Fibroblast of peridontal ligament (primary cell): ENCODE measurements at regions not wholly inside any gene's neighbourhood (a gene's known extent, or its start where the extent isn't known, plus 50 kb on each side); places are given as distances from the start of the nearest gene placed in this dataset.
"Not testable (repeated sequence)": the region's sequence is repeated elsewhere in the genome, so short reads cannot be mapped to it uniquely, and the experiment has no call there.

Experiments used
- DNase-seq: peaks from one replicate; pipeline ENCODE4 v3.0.0-alpha.2; 2010; ENCODE audit errors: extremely low read depth

- no peak for DNase-seq
These were observed 220.4 kb upstream of the IRX4 start for GRCh38 chr5:2102819-2103776.

GRCh38 chr5:2101685-2102084, 219.0 kb upstream of the IRX4 start:
- DNase-seq = no peak

- no peak for DNase-seq
These were observed 214.3 kb upstream of the IRX4 start for GRCh38 chr5:2096887-2097505.

GRCh38 chr5:2095011-2095410, 212.3 kb upstream of the IRX4 start:
- no peak for DNase-seq

GRCh38 chr5:2094616-2094995, 211.9 kb upstream of the IRX4 start:
- no peak for DNase-seq

GRCh38 chr5:2093859-2094615, 211.3 kb upstream of the IRX4 start:
- no peak for DNase-seq

GRCh38 chr5:2091921-2092320, 209.2 kb upstream of the IRX4 start:
- DNase-seq = no peak

- DNase-seq = no peak
These were observed 205.3 kb upstream of the IRX4 start for GRCh38 chr5:2087980-2088379.

- DNase-seq = no peak
These were observed 192.6 kb upstream of the IRX4 start for GRCh38 chr5:2075365-2075764.

- no peak for DNase-seq
These were observed 188.8 kb upstream of the IRX4 start for GRCh38 chr5:2071562-2071961.

- not testable (repeated sequence) for DNase-seq
These were observed 188.1 kb upstream of the IRX4 start for GRCh38 chr5:2070787-2071186.

GRCh38 chr5:2068531-2068930, 185.8 kb upstream of the IRX4 start:
- no peak for DNase-seq

GRCh38 chr5:2066373-2066772, 183.6 kb upstream of the IRX4 start:
- no peak for DNase-seq

- DNase-seq = not testable (repeated sequence)
These were observed 180.7 kb upstream of the IRX4 start for GRCh38 chr5:2063380-2063779.

GRCh38 chr5:2052687-2053086, 170.0 kb upstream of the IRX4 start:
- no peak for DNase-seq

- no peak for DNase-seq
These were observed 167.2 kb upstream of the IRX4 start for GRCh38 chr5:2049876-2050275.

GRCh38 chr5:2048664-2049063, 165.9 kb upstream of the IRX4 start:
- DNase-seq = no peak

GRCh38 chr5:2047341-2047927, 164.7 kb upstream of the IRX4 start:
- DNase-seq = no peak

- no peak for DNase-seq
These were observed 161.3 kb upstream of the IRX4 start for GRCh38 chr5:2044041-2044440.

GRCh38 chr5:2039180-2039531, 156.4 kb upstream of the IRX4 start:
- DNase-seq = no peak

GRCh38 chr5:2038321-2039179, 155.8 kb upstream of the IRX4 start:
- peak; percentile 0 for DNase-seq
